Neural cell (in vitro differentiated cells): ENCODE measurements at regions not wholly inside any gene's neighbourhood (a gene's known extent, or its start where the extent isn't known, plus 50 kb on each side); places are given as distances from the start of the nearest gene placed in this dataset.

Source experiments
- MXI1 ChIP-seq: fragments of 450-650 bp; conservative IDR thresholded peaks from 2 replicates; pipeline ENCODE4 v1.6.1; 2014; ENCODE audit warnings: antibody characterized with exemption, mild to moderate bottlenecking; ENCODE audit not compliant: poor library complexity, severe bottlenecking
- POLR2AphosphoS5 ChIP-seq: IDR thresholded peaks from 2 replicates; pipeline ENCODE4 v1.6.1; 2012
- RAD21 ChIP-seq: fragments of 450-650 bp; conservative IDR thresholded peaks from 2 replicates; pipeline ENCODE4 v1.6.1; 2014; ENCODE audit warnings: antibody characterized with exemption, mild to moderate bottlenecking, moderate library complexity
- SMC3 ChIP-seq: fragments of 450-650 bp; conservative IDR thresholded peaks from 2 replicates; pipeline ENCODE4 v1.6.1; 2014; ENCODE audit warnings: antibody characterized with exemption, mild to moderate bottlenecking, moderate library complexity; ENCODE audit not compliant: poor library complexity
- TAF1 ChIP-seq: IDR thresholded peaks from 2 replicates; pipeline ENCODE4 v1.6.1; 2012; ENCODE audit warnings: low read depth
- TF ChIP-seq, protein P1 (sequence below): fragments of 450-650 bp; IDR thresholded peaks from 2 replicates; pipeline ENCODE4 v1.5.1; 2014; ENCODE audit warnings: antibody characterized with exemption, mild to moderate bottlenecking, moderate library complexity; ENCODE audit not compliant: poor library complexity, severe bottlenecking
- TF ChIP-seq, protein P2 (sequence below): IDR thresholded peaks from 2 replicates; pipeline ENCODE4 v1.6.1; 2012; ENCODE audit warnings: borderline replicate concordance

DNA sequence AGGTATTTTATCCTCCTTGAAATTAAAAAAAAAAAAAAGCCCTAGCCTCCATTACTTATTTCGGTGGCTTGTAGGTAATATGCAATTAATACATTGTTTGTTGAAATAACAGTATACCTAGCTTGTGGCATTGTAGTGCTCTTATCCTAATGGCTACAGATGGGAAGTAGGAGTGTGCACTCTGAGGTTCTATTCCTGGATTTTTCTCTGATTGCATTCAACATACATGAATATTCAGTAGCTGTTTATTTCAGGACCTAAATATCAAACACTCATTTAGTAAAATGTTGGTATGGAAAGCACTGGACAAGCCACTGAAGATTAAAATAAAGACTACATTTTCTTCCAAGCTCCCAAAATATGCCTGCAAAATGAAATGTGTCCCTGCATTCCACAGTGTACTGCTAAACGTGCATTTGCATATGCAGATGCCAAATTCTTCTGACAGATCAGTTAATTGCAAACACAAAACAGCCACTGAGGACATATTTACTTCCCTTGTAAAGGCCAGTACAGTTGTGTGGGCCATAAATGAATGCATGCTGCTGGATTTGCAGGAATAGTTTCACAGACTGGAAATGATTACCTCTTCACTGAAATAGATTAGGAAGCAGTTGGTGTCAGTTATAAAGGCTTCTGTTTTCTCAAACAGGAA is 826.1 kb downstream of the PRELID2 start:
- TF ChIP-seq, protein P1, sequence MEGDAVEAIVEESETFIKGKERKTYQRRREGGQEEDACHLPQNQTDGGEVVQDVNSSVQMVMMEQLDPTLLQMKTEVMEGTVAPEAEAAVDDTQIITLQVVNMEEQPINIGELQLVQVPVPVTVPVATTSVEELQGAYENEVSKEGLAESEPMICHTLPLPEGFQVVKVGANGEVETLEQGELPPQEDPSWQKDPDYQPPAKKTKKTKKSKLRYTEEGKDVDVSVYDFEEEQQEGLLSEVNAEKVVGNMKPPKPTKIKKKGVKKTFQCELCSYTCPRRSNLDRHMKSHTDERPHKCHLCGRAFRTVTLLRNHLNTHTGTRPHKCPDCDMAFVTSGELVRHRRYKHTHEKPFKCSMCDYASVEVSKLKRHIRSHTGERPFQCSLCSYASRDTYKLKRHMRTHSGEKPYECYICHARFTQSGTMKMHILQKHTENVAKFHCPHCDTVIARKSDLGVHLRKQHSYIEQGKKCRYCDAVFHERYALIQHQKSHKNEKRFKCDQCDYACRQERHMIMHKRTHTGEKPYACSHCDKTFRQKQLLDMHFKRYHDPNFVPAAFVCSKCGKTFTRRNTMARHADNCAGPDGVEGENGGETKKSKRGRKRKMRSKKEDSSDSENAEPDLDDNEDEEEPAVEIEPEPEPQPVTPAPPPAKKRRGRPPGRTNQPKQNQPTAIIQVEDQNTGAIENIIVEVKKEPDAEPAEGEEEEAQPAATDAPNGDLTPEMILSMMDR: no peak
- TF ChIP-seq MXI1 (no peak), RAD21 (no peak), SMC3 (no peak), POLR2AphosphoS5 (no peak), TAF1 (no peak)
- TF ChIP-seq, protein P2, sequence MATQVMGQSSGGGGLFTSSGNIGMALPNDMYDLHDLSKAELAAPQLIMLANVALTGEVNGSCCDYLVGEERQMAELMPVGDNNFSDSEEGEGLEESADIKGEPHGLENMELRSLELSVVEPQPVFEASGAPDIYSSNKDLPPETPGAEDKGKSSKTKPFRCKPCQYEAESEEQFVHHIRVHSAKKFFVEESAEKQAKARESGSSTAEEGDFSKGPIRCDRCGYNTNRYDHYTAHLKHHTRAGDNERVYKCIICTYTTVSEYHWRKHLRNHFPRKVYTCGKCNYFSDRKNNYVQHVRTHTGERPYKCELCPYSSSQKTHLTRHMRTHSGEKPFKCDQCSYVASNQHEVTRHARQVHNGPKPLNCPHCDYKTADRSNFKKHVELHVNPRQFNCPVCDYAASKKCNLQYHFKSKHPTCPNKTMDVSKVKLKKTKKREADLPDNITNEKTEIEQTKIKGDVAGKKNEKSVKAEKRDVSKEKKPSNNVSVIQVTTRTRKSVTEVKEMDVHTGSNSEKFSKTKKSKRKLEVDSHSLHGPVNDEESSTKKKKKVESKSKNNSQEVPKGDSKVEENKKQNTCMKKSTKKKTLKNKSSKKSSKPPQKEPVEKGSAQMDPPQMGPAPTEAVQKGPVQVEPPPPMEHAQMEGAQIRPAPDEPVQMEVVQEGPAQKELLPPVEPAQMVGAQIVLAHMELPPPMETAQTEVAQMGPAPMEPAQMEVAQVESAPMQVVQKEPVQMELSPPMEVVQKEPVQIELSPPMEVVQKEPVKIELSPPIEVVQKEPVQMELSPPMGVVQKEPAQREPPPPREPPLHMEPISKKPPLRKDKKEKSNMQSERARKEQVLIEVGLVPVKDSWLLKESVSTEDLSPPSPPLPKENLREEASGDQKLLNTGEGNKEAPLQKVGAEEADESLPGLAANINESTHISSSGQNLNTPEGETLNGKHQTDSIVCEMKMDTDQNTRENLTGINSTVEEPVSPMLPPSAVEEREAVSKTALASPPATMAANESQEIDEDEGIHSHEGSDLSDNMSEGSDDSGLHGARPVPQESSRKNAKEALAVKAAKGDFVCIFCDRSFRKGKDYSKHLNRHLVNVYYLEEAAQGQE: no peak
